ENCODE measurements at regions not wholly inside any gene's neighbourhood (a gene's known extent, or its start where the extent isn't known, plus 50 kb on each side); places are given as distances from the start of the nearest gene placed in this dataset.

GRCh38 chr13:26133851-26134250 is 82.0 kb upstream of the SHISA2 start:
- no peak for TF ChIP-seq CTCF (IDR thresholded peaks at IDR 0.05)
- no peak for TF ChIP-seq POLR2A (IDR thresholded peaks at IDR 0.05; ENCODE audit: low read depth)
